HG02610 (cell line): ENCODE measurements at regions not wholly inside any gene's neighbourhood (a gene's known extent, or its start where the extent isn't known, plus 50 kb on each side); places are given as distances from the start of the nearest gene placed in this dataset.

Experiments used
- ATAC-seq: cut with Tn5 transposase; IDR thresholded peaks from one replicate; pipeline ENCODE4 v1.9.1; 2021; ENCODE audit warnings: mild to moderate bottlenecking, moderate library complexity; ENCODE audit not compliant: unreplicated experiment

DNA sequence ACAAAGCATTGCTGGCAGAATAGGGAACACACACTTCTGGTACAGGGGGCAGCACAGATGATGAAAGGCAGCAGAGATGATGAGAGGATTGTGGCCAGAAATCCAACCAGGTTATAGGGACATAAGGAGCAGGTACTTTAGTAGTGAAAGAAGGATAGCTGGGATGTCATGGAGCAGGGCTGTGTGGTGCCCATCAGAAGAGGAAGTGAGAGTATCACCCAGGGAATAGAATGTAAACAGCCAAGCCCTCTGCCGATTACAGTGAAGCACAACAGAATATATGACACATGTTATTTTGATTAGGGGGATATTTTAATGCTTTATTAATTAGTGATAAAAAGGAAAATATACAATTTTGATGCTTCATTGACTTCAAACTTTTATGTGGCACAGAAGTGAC, 883.4 kb upstream of the CDH2 start:
- ATAC-seq: no peak

DNA sequence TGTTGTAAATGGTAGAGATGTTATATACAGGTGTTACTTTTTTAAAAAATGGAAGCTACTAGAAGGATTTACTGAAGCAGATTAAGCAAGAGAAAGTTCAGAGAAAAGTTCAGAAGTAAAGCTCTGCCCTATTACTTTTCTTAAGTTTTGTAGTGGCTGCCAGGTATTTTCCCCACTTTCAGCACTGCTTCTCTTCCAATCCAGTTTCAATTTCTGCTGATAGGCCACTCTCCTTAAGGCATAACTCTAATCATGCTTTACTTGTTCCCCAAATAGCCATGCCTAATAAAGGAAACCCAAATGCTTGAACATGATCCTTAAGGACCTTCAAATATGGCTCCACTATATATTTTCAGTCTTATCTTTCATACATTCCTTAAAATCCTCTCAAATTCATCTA, 880.8 kb upstream of the CDH2 start:
- no peak for ATAC-seq

DNA sequence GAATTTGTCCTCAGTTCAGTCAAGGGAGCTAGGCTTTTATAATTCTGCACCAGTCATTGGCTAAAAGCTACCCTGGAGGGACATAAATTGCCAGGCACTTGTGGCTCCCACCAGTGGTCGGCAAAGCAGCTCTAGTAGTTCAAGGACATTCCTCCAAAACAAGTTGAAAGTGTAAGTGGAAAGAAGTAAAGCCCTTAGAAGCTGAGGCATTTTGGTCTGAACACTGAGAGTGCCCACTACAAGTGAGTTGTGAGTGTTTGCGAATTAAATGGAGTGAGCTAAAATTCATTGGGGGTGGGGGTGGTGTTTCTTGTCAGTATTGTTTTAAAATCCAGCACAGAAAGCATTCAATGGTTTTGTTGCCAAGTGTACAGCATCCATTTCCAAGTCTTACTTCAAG, 879.9 kb upstream of the CDH2 start:
- no peak for ATAC-seq

DNA sequence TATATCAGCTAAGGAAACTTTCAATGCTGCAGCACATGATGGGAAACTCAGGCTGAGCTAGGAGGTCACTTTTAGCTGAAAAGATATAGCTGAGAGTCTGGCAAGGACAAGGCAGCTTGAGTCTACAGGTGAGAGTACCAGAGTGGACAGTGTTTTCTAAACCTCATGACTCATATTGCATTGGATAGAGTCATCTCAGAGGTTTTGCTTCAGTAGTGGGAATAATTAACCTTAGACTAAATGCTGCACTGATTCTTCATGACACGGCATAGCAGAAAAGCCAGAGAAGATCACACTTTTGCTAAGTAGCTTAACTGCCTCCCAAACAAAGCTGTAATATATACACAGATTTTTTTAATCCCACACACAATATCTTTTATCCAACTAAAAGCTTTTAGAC, 865.0 kb upstream of the CDH2 start:
- ATAC-seq: no peak

DNA sequence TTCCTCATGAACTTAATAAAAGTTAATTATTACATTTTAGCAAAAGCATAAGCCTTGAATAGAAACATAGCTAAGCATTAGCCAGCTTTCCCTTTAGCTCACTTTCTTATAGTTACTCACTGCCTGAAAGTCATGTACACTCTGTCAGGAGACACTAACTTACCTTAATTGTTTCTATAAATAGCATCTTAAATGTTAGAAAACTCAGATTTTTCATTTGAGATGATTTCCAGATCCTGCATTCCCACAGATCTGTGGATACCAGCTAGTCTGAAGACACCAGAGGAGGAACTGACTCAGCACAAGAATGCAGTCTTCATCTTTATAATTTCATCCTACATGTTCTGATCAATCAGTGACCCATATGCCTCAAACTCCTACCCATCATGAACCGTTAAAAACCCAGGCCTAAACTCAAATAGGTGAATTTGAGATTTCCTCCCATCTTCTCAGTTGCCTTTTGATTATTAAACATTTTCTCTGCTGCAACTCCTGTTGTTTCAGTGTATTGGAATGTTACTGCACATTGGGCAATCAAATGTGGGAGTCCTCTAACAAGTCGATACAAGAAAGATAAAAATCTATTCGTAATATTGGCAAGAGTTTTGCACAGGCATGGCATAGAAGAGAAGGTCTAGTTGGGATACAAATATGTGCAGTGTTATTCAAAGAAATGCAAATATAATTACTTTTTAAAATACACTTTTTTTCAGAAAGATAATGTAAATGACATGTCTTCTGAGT, 857.4 kb upstream of the CDH2 start:
- no peak for ATAC-seq

DNA sequence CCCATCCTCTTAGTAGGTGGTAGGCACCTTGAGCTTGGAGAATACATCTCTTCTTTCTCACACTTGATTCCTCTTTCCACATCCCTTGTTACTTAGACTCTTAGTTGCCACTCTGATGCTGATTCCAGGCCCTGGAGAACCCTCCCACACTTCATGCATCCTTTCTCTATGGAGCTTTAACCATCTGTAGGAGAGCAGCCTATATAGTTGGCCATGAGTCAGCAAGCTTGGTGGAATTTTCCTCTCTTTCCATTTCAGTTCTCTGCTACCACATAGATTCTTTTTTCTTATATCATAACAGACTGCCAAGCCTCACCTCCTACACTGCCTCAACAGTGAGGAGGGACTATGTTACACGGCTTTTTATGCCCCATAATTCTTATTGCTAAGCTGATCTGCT, 851.6 kb upstream of the CDH2 start:
- no peak for ATAC-seq

DNA sequence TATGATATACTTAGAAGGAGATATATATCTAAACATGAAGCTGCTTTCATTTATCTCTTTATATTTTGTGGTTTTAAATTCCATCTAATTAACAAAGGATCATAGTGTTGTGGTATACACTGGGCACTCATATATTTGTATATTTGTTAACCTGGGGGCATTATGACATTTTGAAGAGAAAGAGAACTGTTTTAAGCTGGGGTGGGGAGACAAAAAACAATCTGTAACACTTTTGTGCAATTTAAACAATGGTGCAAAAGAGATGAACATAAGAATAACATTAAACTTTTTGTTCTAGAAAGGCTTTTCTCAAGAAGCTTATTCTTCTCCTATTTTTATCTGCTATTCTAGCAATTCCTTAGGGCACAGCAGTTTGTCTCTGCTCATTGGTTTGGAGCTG, 842.0 kb upstream of the CDH2 start:
- no peak for ATAC-seq

DNA sequence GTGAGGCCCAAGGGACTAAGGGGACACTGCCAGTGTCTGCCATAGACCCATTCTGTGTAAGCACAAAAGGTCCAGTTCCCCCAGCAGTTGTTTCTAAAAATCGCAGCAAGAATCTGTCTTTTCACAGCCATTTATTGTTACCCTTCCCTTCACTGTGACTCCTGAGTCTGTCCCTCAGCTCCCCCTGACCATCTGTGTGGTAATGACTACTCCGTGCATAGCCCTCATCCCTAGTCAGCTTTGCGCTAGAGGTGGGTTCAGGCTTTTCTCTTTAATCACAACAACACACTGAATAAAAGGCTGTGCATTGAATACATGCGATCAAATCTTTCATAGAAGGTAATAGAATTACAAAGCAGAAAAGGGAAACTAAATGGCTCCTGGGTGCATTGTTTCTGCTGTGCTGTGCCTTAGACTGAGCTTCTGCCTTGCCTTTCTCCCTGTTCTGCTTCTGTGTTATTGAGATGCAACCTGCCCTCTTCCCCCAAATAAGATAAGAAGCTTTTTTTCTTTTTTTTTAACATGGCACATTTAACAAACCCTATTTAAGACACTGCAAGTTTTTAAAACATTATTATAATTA, 836.0 kb upstream of the CDH2 start:
- ATAC-seq: no peak

DNA sequence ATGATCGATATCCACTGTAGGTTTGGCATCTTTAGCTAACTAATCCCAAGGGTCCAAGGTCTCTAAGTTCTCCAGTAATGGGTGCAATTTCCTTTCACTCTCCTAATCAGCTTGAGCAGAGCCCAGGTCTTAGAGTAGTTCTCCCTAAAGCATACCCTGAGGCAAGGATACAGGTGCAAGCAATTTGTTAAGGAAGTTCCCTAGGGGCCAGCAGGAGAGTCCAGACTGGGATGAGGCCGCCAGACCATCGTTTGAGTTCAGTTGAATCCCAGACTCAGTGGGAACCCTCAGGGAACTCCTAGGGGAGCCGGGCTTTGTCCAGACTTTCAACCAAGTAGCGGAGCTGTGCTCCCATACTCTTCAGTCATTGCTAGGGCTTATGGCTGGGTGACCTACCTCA, 835.4 kb upstream of the CDH2 start:
- ATAC-seq: no peak

DNA sequence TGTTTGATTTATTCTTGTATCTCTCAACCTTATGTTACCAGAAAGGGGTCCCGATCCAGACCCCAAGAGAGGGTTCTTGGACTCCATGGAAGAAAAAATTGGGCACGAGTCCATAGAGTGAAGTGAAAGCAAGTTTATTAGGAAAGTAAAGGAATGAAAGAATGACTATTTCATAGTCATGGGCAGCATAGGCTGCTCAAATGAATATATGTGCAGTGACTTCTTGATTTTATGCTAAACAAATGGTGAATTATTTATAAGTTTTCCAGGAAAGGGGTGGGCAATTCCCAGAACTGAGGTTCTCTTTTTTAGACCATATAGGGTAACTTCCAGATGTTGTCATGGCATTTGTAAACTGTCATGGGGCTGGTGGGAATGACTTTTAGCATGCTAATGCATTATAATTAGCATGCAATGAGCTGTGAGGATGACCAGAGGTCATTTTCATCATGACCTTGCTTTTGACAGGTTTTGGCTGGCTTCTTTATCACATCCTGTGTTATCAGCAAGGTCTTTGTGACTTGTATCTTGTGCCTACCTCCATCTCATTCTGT, 832.4 kb upstream of the CDH2 start:
- ATAC-seq: no peak

DNA sequence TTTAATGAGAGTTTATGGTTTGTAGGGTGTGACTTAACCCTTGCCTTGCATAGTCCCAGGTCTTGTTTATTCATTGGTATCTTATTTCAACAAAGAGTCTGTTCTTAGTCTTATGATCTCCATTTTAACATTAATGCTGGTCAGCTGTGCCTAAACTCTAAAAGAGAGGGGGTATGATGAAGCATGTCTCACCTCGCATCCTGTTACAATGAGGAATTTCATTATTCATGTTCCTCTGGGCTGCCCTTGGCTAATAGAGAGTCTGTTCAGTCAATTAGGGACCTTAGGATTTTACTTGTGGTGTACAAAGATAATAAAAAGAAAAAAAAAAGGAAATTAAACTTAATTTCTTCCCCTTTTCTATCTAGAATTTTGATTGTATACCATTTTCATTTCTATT, 831.9 kb upstream of the CDH2 start:
- no peak for ATAC-seq

DNA sequence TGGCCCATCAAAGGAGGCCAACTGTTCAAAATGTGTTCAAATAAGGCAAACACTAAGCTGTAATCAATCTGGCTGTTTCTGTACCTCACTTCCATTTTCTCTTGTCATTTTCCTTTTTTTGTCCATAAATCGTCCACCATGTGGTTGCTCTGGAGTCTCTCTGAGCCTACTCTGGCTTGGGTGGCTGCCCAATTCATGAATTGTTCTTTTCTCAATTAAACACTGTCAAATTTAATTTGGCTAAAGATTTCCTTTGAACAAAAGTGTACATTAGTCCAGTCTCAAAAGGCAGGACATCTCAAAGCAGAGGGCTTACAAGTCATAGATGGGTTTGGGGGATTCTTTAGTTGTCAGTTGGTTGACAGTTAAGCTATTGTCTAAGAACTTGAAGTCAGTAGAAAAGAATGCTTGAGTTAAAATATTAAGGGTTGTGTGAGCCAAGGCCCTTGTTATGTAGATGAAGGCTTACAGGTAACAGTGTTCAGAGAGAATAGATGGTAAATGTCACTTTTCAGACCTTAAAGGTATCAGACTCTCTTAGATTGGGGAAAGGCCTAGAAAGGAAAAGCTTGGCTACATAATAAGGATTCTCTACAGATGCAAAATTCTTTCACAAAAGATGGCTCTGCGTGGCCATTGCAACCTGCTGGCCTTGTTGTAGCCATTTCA, 831.2 kb upstream of the CDH2 start:
- ATAC-seq: no peak

DNA sequence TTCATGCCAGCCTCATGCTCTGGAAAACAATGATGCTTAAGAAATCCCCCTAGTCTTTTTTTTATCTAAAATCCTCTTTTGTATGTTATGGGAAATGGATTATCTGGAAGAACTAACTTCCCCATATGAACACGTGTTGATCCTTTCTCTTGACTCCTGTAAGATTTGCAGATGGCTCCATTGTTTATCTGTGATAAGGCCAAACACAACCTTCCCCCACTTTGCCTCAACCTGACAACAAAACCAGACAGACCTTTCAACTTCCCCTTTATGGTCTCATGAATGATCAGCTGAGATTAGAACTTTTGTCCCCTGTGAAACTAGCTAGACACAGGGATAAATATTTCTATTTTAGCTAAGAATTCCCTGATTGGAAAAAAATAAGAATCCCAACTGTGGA, 828.0 kb upstream of the CDH2 start:
- ATAC-seq: no peak

DNA sequence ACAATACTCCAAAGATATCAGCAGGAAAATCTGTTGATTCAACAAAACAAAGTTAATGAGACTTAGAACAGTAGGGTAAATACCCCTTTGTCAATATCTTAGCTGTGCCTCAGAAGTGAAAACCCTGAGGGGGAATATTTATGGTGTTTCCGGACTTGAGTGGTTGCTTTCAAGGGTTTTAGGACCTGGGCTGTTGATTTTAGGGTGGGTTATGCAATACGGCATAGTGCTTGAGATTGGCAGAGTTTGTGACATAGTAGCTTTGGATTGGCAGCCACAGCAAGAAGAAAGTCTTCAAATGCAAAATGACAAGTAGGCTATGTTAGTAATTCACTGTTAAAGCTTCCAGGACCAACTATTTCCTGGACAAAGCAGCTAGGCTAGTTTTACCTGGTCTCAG, 826.3 kb upstream of the CDH2 start:
- ATAC-seq: no peak

DNA sequence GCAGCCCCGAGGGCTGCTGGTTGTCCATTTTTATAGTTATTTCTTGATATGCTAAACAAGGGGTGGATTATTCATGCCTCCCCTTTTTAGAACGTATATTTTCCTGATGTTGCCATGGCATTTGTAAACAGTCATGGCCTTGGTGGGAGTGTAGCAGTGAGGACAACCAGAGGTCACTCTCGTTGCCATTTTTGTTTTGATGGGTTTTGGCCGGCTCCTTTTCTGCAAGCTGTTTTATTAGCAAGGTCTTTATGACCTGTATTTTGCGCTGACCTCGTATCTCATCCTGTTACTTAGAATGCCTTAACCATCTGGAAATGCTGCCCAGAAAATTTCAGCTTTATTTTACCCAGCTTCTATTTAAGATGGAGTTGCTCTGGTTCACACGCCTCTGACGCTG, 825.8 kb upstream of the CDH2 start:
- no peak for ATAC-seq

DNA sequence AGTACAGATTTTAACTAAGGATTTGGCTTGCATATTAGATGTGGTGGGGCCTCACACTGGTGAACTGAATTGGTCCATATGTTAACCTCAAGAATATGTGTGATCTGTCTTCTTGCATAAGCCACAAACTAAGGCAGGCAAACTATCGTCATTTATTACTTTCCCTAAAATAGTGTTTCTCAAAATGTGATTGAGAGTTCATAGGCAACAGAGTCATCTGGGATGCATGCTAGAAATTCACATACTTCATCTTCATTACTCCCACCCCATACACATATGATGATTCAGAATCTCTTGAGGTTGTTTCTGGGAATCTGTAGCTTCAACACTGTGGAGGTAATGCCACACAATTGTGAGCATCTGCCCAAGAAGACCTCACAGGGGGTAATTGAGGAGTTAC, 822.8 kb upstream of the CDH2 start:
- no peak for ATAC-seq

DNA sequence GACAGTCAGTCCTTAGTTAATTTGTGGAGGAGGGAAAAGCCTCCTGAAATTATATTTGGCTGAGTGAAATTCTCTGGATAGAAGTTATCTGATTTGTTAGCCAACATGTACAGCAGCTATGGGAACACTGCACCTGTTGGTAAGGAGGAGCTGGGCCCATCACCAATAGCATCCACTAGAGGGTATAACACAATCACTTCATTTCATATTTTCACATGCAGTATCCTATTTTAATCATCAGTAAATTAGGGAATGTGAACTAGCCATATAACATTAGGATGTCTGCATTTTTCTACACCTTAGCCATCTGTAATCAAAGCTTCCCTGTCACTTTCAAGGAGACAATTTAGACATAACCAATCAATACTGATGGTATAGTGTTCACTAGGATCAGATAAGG, 818.4 kb upstream of the CDH2 start:
- no peak for ATAC-seq

DNA sequence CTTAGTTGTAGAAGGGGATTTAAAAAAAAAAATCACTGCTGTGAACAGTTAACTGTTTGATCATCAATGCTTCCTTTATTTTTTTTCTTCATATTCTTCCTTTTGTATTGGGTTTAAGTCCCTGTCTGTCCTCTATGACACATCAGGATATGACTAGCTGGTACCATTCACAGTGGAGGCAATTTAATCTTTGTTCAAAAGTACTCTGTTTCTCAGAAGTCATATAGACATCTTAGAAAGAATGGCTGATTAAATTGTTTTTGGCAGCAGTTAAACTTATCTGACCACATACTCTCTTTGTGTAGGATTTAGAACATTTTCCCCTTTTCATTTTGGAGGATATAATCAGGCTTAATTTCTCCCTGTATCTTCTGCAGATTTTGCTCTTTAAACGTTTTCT, 807.8 kb upstream of the CDH2 start:
- ATAC-seq: no peak

DNA sequence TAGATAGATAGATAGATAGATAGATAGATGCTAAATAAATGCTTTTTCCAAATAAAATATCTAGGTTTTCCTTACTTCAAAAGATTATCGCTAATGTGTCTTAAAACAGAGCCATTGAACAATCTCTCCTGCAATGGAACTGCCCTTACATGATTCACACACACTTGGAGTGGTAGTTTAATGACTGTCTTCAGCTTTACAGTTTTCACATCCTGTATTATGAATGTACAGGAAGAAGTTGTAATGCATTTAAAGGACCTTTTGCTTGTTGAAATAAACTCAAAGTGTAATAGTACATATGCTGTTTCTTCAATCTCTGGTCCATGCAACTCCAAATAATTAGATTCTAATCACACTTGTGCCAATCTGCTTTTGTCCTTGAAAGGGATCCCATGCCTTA, 797.6 kb upstream of the CDH2 start:
- no peak for ATAC-seq

DNA sequence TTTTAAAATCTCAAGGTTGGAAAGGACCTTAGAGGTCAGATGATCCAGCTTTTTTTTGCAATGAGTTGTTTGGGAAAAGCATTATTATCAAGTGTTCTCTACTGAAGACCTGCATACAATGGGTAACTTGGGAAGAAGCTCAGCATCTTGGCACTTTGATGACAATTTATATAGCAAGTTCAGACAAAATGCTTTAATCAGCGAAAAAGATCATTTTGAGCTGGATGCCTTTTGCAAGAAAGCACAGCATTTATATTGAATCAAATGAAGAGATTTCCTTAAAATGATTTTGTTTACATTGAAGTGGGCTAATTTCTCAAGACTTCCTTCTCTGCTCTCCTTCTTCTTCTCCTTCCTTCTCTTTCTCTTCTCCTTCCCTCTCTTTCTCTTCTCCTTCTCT, 796.4 kb upstream of the CDH2 start:
- ATAC-seq: no peak

DNA sequence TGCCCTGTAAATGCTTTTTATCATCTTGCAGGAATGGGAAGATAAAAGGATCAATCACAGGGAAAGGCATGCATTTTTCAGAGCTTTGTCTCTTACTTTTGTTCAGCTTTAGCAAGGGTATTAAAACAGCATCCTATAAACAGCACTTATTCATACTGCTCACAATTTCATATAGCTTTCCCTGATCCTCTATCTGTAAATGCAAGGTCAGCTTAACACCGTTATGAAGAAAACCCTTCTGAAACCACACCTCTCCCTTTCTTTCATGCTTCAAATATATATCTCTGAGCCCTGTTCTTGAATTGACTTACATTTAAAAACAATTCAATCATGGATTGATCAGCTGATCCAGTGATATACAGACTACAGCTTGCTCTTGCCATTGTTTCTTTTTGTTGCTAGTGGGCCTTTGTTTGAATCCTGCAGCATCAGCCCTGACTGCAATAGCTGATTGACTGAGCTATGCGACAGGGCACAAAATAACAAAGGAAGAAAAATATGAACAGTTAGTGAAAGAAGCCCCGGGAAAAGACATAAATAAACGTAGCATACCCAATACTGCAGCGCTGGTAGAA, 795.5 kb upstream of the CDH2 start:
- ATAC-seq: no peak

DNA sequence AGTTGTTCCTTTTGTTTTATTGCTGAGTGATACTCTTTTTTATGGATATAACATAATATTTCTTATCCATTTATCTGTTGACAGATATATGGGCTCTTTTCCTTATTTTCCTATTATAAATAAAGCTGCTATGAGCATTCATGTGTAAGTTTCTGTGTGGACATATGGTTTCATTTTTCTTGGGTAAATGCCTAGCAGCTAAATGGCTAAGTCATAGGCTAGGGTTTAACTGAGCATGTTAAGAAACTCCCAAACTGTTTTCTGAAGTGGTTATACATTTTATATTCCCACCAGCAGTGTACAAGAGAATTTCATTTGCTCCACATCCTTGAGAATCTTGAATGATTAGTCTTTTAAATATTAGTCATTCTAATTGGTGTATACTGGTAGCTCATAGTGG, 786.6 kb upstream of the CDH2 start:
- no peak for ATAC-seq
